ENCODE measurements at regions not wholly inside any gene's neighbourhood (a gene's known extent, or its start where the extent isn't known, plus 50 kb on each side); places are given as distances from the start of the nearest gene placed in this dataset.

GRCh38 chr2:66174491-66174890 lies 260.4 kb upstream of the MEIS1 start:
- TF ChIP-seq CTCF (IDR thresholded peaks at IDR 0.05) = no peak
- TF ChIP-seq POLR2A (IDR thresholded peaks at IDR 0.05) = no peak
- TF ChIP-seq EP300 (IDR thresholded peaks at IDR 0.05; ENCODE audit: low read depth) = no peak
